BJ (cell line): ENCODE measurements at regions not wholly inside any gene's neighbourhood (a gene's known extent, or its start where the extent isn't known, plus 50 kb on each side); places are given as distances from the start of the nearest gene placed in this dataset.

ENCODE experiments used
- CTCF ChIA-PET: fragments of 350-600 bp; formaldehyde crosslinking; extraction: SDS; loops from one replicate; lab custom pipeline; 2021; ENCODE audit warnings: antibody characterized with exemption, inconsistent platforms; lab: Yijun Ruan, JAX
- POLR2A ChIA-PET: fragments of 300-600 bp; sonication (Branson Sonifier 250); formaldehyde crosslinking; extraction: SDS; loops from one replicate; lab custom pipeline; 2021; ENCODE audit warnings: antibody characterized with exemption; lab: Charles Lee
- DNase-seq: peaks from one replicate; pipeline ENCODE4 v3.0.0-alpha.2; 2011; ENCODE audit warnings: low read depth
- H3K27me3 ChIP-seq: 2 replicates; pipeline ENCODE4 v1.6.0; 2011; ENCODE audit warnings: low read length; ENCODE audit not compliant: control insufficient read depth, insufficient read depth
- H3K36me3 ChIP-seq: 2 replicates; pipeline ENCODE4 v1.5.1; 2011; ENCODE audit warnings: low read length; ENCODE audit not compliant: control insufficient read depth, insufficient read depth
- H3K4me3 ChIP-seq: 2 replicates; pipeline ENCODE4 v1.5.1; 2011; ENCODE audit warnings: low read depth, mild to moderate bottlenecking, control low read depth, low read length
- TF ChIP-seq, protein P1 (sequence below): IDR thresholded peaks from 2 replicates; pipeline ENCODE4 v1.5.1; 2011; ENCODE audit warnings: low read depth, mild to moderate bottlenecking, control low read depth, inconsistent platforms, low read length, moderate library complexity; ENCODE audit not compliant: insufficient read depth

GRCh38 chr4:136113921-136114320 is 1418.4 kb downstream of the PCDH18 start:
- Histone ChIP-seq H3K36me3 (no peaks in the 10 kb centered on the region), H3K27me3 (no peaks in the 10 kb centered on the region), H3K4me3 (no peak overlapping the region)
- no peak for DNase-seq
- POLR2A ChIA-PET = no interaction called here
- TF ChIP-seq, protein P1, sequence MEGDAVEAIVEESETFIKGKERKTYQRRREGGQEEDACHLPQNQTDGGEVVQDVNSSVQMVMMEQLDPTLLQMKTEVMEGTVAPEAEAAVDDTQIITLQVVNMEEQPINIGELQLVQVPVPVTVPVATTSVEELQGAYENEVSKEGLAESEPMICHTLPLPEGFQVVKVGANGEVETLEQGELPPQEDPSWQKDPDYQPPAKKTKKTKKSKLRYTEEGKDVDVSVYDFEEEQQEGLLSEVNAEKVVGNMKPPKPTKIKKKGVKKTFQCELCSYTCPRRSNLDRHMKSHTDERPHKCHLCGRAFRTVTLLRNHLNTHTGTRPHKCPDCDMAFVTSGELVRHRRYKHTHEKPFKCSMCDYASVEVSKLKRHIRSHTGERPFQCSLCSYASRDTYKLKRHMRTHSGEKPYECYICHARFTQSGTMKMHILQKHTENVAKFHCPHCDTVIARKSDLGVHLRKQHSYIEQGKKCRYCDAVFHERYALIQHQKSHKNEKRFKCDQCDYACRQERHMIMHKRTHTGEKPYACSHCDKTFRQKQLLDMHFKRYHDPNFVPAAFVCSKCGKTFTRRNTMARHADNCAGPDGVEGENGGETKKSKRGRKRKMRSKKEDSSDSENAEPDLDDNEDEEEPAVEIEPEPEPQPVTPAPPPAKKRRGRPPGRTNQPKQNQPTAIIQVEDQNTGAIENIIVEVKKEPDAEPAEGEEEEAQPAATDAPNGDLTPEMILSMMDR = no peak
- CTCF ChIA-PET = no interaction called here

GRCh38 chr4:136112116-136112515 is 1420.2 kb downstream of the PCDH18 start:
- H3K36me3 ChIP-seq = no peaks in the 10 kb centered on the region
- no peak overlapping the region for H3K4me3 ChIP-seq
- no peaks in the 10 kb centered on the region for H3K27me3 ChIP-seq
- CTCF ChIA-PET = no interaction called here
- no peak for DNase-seq
- TF ChIP-seq, protein P1 = no peak
- POLR2A ChIA-PET = no interaction called here

- no peaks in the 10 kb centered on the region for H3K27me3 ChIP-seq
- no peak for DNase-seq
- CTCF ChIA-PET = no interaction called here
- H3K36me3 ChIP-seq = no peaks in the 10 kb centered on the region
- no peak overlapping the region for H3K4me3 ChIP-seq
- TF ChIP-seq, protein P1 = no peak
- POLR2A ChIA-PET = no interaction called here
Measured at GRCh38 chr4:136106753-136107152, 1425.5 kb downstream of the PCDH18 start.

GRCh38 chr4:136103616-136104015 is 1428.7 kb downstream of the PCDH18 start:
- Histone ChIP-seq H3K4me3 (no peak overlapping the region), H3K27me3 (no peaks in the 10 kb centered on the region), H3K36me3 (no peaks in the 10 kb centered on the region)
- ChIA-PET POLR2A (no interaction called here), CTCF (no interaction called here)
- TF ChIP-seq, protein P1 = no peak
- no peak for DNase-seq

GRCh38 chr4:136097676-136098075 is 1434.6 kb downstream of the PCDH18 start:
- TF ChIP-seq, protein P1 = no peak
- no peak overlapping the region for H3K4me3 ChIP-seq
- H3K27me3 ChIP-seq = no peaks in the 10 kb centered on the region
- ChIA-PET CTCF (no interaction called here), POLR2A (no interaction called here)
- H3K36me3 ChIP-seq = no peaks in the 10 kb centered on the region
- no peak for DNase-seq
